ENCODE measurements at regions not wholly inside any gene's neighbourhood (a gene's known extent, or its start where the extent isn't known, plus 50 kb on each side); places are given as distances from the start of the nearest gene placed in this dataset.

DNA sequence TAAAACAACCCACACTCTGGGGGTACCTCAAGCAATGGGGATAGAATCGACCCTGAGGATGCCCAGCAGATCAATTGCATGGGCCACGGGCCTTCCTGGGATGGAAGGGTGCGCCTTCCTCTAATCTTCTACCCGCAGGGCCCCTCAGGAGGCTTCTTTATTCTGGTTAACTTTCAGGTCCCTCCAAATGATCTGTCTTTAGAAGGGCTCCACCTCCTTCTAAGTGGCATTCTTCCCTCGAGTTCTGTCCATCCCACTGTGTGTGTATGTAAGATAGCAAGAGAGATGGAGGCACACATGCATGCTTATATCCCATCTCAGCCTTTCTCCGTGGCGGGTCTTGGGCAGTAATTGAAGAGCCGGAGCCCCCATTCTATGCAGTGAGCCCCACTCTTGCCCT is 125.7 kb downstream of the MRM1 start:
- Histone ChIP-seq H3K4me1 (replicated peaks) (peaks cover 8% of the 10 kb centered on the region), H3K27me3 (replicated peaks) (0 out of 2 replicates have a peak, but pooled peaks cover 7% of the 10 kb centered on the region), H3K9me3 (replicated peaks) (no peaks in the 10 kb centered on the region), H3K36me3 (no peaks in the 10 kb centered on the region), H3K27ac (no peak overlapping the region), H3K4me3 (no peak overlapping the region)
- no peak for DNase-seq (ENCODE audit: low read depth in 1 of 2, low spot score in 2 of 2)

DNA sequence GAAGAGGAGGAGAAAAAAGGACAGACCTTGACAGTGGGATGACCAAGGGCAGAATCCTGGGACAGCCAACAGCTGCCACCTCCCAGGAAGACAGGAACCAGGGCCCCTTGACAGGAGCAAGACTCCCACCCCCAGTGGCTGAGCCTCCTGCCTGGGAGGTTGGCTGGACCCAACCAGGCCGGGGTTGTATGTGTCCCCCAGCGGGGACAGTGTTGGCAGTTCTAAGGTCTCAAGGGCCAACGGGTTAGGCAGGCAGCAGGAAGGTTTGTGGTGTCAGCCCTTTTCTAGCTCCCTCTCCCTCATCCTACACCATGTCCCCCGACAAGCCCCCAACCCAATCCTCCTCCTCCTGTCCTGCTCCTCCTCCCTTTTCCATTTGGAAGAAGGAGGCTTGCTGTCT is 126.2 kb downstream of the MRM1 start:
- DNase-seq (ENCODE audit: low read depth in 1 of 2, low spot score in 2 of 2): no peak
- Histone ChIP-seq H3K36me3 (no peaks in the 10 kb centered on the region), H3K4me3 (no peak overlapping the region), H3K27me3 (replicated peaks) (0 out of 2 replicates have a peak, but pooled peaks cover 7% of the 10 kb centered on the region), H3K27ac (no peak overlapping the region), H3K4me1 (replicated peaks) (peaks cover 3% of the 10 kb centered on the region), H3K9me3 (replicated peaks) (no peaks in the 10 kb centered on the region)

DNA sequence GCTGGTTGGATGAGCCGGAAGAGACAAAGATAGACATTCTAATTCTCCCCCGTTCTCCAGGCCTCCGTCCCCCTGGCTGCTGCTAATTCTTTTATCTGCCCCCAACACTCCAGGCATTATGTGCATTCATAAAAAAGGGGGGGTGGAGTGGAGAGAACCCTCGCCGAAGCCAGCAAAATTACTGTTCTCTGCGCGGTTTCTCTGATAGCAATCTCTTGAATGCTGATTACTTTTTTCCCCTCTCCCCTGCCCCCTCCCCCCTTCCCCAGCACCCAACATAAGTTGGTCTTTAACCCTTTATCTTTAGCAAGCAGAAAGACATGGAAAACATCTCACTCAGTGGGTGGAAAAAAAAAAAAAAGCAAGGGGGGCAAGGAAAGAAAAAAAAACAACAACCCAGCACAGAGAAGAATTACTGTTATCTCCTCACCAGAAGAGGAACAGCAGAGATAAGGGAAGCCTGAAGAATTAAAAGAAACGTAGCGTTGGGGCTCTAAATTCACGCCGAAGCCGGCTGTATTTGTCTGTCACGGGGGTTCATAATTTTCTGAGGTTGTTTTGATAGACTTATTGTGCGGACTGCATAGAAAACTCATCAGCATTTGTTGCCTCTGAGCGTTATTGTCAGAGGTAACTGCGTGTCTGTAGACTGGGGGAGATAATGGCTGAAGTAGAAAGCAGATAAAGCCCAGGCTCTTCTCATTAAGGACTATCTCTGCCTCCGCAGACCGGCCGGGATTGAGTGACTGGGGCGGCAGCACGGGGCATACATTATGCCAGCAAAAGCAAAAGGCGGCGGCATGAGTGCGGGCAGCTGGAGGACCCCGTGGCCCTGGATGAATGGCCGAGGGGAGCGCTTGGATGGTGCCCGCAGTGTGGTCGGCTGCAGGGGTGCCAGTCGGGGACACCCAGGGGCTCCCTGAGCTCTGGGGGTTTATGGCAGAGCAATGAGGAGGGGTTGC is 126.9 kb downstream of the MRM1 start:
- no peak for DNase-seq (ENCODE audit: low read depth in 1 of 2, low spot score in 2 of 2)
- Histone ChIP-seq H3K9me3 (replicated peaks) (no peaks in the 10 kb centered on the region), H3K27ac (no peak overlapping the region), H3K36me3 (no peaks in the 10 kb centered on the region), H3K4me1 (replicated peaks) (no peaks in the 10 kb centered on the region), H3K4me3 (no peak overlapping the region), H3K27me3 (replicated peaks) (0 out of 2 replicates have a peak, but pooled peaks cover 7% of the 10 kb centered on the region)

- H3K36me3 ChIP-seq: no peaks in the 10 kb centered on the region
- H3K4me3 ChIP-seq: no peak overlapping the region
- H3K9me3 ChIP-seq (replicated peaks): no peaks in the 10 kb centered on the region
- 0 out of 2 replicates have a peak, but pooled peaks cover 9% of the 10 kb centered on the region for H3K27me3 ChIP-seq (replicated peaks)
- H3K4me1 ChIP-seq (replicated peaks): no peaks in the 10 kb centered on the region
- DNase-seq (ENCODE audit: low read depth in 1 of 2, low spot score in 2 of 2): no peak
- H3K27ac ChIP-seq: no peak overlapping the region
These were observed 128.9 kb downstream of the MRM1 start for GRCh38 chr17:36730095-36730808.

GRCh38 chr17:36730857-36731490 is 129.6 kb downstream of the MRM1 start:
- H3K27ac ChIP-seq: no peak overlapping the region
- DNase-seq (ENCODE audit: low read depth in 1 of 2, low spot score in 2 of 2): no peak

GRCh38 chr17:36731811-36732210 is 130.4 kb downstream of the MRM1 start:
- no peaks in the 10 kb centered on the region for H3K4me1 ChIP-seq (replicated peaks)
- H3K9me3 ChIP-seq (replicated peaks): no peaks in the 10 kb centered on the region
- 0 out of 2 replicates have a peak, but pooled peaks cover 9% of the 10 kb centered on the region for H3K27me3 ChIP-seq (replicated peaks)
- H3K4me3 ChIP-seq: no peak overlapping the region
- DNase-seq (ENCODE audit: low read depth in 1 of 2, low spot score in 2 of 2): no peak
- no peak overlapping the region for H3K27ac ChIP-seq
- no peaks in the 10 kb centered on the region for H3K36me3 ChIP-seq

More at GRCh38 chr17:36730857-36731490, 129.6 kb downstream of the MRM1 start:
- H3K36me3 ChIP-seq: no peaks in the 10 kb centered on the region
- H3K9me3 ChIP-seq (replicated peaks): no peaks in the 10 kb centered on the region
- H3K4me1 ChIP-seq (replicated peaks): no peaks in the 10 kb centered on the region
- H3K27me3 ChIP-seq (replicated peaks): 0 out of 2 replicates have a peak, but pooled peaks cover 9% of the 10 kb centered on the region
- H3K4me3 ChIP-seq: no peak overlapping the region

GRCh38 chr17:36732351-36732750 is 131.0 kb downstream of the MRM1 start:
- H3K4me3 ChIP-seq: no peak overlapping the region
- no peaks in the 10 kb centered on the region for H3K9me3 ChIP-seq (replicated peaks)
- no peak for DNase-seq (ENCODE audit: low read depth in 1 of 2, low spot score in 2 of 2)
- H3K36me3 ChIP-seq: no peaks in the 10 kb centered on the region
- no peak overlapping the region for H3K27ac ChIP-seq
- no peaks in the 10 kb centered on the region for H3K4me1 ChIP-seq (replicated peaks)
- 0 out of 2 replicates have a peak, but pooled peaks cover 9% of the 10 kb centered on the region for H3K27me3 ChIP-seq (replicated peaks)

DNA sequence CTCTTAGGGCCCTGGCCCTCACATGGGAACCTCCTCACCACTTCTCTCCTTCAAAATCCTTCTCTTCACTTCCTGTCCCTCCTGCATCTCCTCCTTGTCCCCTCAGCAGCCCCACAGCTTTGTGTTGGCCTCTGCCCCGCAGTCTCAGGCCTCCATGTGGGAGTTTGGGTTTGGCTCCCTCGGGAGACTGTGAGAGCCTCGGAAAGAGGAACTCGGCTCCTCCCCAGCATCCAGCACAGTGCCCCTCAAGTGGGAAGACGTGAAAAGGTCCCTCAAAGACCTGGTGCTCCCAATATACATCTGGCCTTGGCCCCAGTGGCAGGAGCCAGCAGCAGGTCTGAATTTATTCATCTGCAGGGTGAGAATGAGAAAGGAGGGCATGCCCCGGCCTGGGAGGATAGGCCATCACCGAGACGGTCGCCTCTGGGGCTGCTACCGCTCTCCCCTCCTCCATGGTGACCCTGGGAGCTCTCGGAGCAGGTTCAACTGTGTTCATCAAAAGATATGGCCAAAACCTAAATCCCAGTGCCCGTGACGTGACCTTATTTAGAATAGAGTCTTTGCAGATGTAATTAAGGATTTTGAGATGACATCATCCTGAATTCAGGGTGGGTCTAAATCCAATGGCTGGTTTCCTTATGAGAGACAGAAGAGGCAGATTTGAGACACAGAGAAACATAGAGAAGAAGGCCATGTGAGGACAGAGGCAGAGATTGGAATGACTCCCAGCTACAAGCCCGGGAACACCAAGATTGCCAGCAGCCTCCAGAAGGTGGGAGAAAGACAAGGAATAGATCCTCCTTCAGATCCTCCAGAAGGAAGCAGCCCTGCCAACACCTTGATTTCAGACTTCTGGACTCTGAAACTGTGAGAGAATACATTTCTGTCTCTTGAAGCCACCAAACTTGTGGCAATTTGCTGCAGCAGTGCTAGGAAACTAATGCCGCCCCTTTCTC is 135.1 kb downstream of the MRM1 start:
- no peak overlapping the region for H3K4me3 ChIP-seq
- no peaks in the 10 kb centered on the region for H3K36me3 ChIP-seq
- no peak for DNase-seq (ENCODE audit: low read depth in 1 of 2, low spot score in 2 of 2)
- no peaks in the 10 kb centered on the region for H3K4me1 ChIP-seq (replicated peaks)
- peaks cover 11% of the 10 kb centered on the region; the same call in 1 of the 2 replicates for H3K27me3 ChIP-seq (replicated peaks)
- no peaks in the 10 kb centered on the region for H3K9me3 ChIP-seq (replicated peaks)
- H3K27ac ChIP-seq: no peak overlapping the region

DNA sequence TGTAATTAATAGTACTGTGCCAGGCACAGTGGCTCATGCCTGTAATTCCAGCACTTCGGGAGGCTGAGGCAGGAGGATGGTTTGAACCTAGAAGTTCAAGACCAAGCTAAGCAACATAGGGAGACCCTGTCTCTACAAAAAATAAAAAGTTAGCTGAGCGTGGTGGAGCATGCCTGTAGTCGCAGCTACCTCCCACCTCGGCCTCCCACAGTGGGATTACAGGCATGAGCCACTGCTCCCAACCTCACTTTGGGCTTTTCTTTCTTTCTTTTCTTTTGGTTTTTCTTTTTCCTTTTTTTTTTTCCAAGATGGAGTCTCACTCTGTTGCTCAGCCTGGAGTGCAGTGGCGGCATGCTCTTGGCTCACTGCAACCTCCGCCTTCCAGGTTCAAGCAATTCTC is 137.8 kb downstream of the MRM1 start:
- no peaks in the 10 kb centered on the region for H3K9me3 ChIP-seq (replicated peaks)
- no peaks in the 10 kb centered on the region for H3K36me3 ChIP-seq
- no peaks in the 10 kb centered on the region for H3K4me1 ChIP-seq (replicated peaks)
- no peak for DNase-seq (ENCODE audit: low read depth in 1 of 2, low spot score in 2 of 2)
- peaks cover 13% of the 10 kb centered on the region; the same call in 1 of the 2 replicates for H3K27me3 ChIP-seq (replicated peaks)
- H3K27ac ChIP-seq: no peak overlapping the region
- no peak overlapping the region for H3K4me3 ChIP-seq

DNA sequence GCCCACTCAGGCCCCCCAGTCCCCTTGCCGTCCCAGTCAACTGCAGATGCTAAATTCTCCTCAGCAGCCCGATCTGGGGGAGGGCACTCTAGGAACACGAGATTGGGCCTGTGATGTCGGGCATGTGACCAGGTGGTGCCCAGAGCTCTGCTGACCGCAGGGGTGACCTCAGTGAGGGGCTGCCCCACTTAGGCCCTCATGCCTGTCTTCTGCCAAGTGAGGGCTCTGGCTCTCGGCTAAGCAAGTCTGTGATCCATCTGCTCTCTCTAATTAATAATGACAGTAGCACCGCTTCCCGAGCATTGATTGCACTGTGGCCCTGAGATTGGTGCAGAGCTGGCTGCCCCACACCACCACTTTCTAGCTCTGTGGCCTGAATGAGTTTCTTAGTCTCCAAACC is 138.8 kb downstream of the MRM1 start:
- DNase-seq (ENCODE audit: low read depth in 1 of 2, low spot score in 2 of 2): no peak
- H3K36me3 ChIP-seq: no peaks in the 10 kb centered on the region
- H3K4me3 ChIP-seq: no peak overlapping the region
- no peaks in the 10 kb centered on the region for H3K9me3 ChIP-seq (replicated peaks)
- H3K27me3 ChIP-seq (replicated peaks): peaks cover 10% of the 10 kb centered on the region
- no peak overlapping the region for H3K27ac ChIP-seq
- no peaks in the 10 kb centered on the region for H3K4me1 ChIP-seq (replicated peaks)

DNA sequence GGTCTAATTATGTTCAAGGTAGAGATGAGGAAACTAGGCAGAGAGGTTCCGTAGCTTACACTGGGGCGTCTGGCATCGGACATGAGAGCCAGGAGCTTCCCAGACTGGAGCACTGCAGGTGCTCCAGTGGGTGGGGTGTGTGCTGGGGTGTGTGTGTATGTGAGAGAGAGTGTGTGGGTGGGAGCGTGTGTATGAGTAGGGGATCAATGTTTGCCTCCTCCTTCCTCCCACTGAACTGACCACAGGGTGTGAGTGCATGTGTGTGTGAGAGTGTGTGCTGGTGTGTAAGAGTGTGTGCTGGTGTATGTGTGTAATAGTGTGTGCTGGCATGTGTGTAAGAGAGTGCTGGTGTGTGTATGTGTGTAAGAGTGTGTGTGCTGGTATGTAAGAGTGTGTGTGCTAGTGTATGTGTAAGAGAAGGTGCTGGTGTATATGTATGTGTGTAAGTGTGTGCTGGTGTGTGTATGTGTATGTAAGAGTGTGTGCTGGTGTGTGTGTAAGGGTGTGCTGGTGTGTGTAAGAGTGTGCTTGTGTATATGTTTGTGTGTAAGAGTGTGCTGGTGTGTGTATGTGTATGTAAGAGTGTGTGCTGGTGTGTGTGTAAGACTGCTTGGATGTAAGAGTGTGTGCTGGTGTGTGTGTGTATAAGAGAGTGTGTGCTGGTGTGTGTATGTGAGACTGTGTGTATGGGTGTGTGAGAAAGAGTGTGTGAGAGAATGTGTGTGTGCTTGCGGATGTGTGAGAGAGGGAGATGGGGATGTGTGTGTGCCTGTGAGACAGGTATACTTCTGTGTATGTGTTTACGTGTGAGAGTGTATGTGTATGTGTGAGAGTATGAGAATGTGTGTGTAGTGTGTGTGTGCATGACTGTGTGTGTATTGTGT is 139.9 kb downstream of the MRM1 start:
- H3K4me1 ChIP-seq (replicated peaks): no peaks in the 10 kb centered on the region
- H3K27me3 ChIP-seq (replicated peaks): peaks cover 13% of the 10 kb centered on the region
- H3K9me3 ChIP-seq (replicated peaks): no peaks in the 10 kb centered on the region
- H3K27ac ChIP-seq: no peak overlapping the region
- no peak overlapping the region for H3K4me3 ChIP-seq
- no peak for DNase-seq (ENCODE audit: low read depth in 1 of 2, low spot score in 2 of 2)
- no peaks in the 10 kb centered on the region for H3K36me3 ChIP-seq

All from SJSA1 (cell line).